ENCODE measurements at regions not wholly inside any gene's neighbourhood (a gene's known extent, or its start where the extent isn't known, plus 50 kb on each side); places are given as distances from the start of the nearest gene placed in this dataset.

GRCh38 chr5:124153588-124153987 is 592.9 kb downstream of the ZNF608 start:
- ChIA-PET POLR2A (no interaction called here), CTCF (no interaction called here)
- no CpG with 5 or more reads among the region's 1 CpG for WGBS (ENCODE audit: insufficient coverage)
- Histone ChIP-seq H3K36me3 (ENCODE audit: control insufficient read depth in 4 of 4, insufficient read depth in 4 of 4, low read length in 3 of 4) (no peaks in the 10 kb centered on the region), H3K4me1 (ENCODE audit: control extremely low read depth in 1 of 4, control insufficient read depth in 4 of 4, insufficient read depth in 4 of 4, low read length in 3 of 4) (peaks cover 5 to 20% (median 9%) of the 10 kb centered on the region in 4 experiments), H3K4me3 (ENCODE audit: control insufficient read depth in 1 of 7, extremely low read depth in 1 of 7, insufficient read depth in 4 of 7, low read depth in 2 of 7, low read length in 6 of 7) (no peak overlapping the region), H3K9me3 (ENCODE audit: control extremely low read depth in 1 of 5, control insufficient read depth in 4 of 5, insufficient read depth in 2 of 5, low read depth in 1 of 5, low read length in 4 of 5) (peaks cover 0 to 31% (median 7%) of the 10 kb centered on the region in 5 experiments), H3K27ac (ENCODE audit: insufficient read depth in 1 of 2, low read depth in 1 of 2, low read length in 2 of 2, poor library complexity in 1 of 2, severe bottlenecking in 2 of 2) (no peak overlapping the region), H3K27me3 (replicated peaks in 2 of 5; ENCODE audit: control insufficient read depth in 4 of 5, insufficient read depth in 5 of 5, low read length in 4 of 5) (no peaks in the 10 kb centered on the region)
- no peak for DNase-seq

DNA sequence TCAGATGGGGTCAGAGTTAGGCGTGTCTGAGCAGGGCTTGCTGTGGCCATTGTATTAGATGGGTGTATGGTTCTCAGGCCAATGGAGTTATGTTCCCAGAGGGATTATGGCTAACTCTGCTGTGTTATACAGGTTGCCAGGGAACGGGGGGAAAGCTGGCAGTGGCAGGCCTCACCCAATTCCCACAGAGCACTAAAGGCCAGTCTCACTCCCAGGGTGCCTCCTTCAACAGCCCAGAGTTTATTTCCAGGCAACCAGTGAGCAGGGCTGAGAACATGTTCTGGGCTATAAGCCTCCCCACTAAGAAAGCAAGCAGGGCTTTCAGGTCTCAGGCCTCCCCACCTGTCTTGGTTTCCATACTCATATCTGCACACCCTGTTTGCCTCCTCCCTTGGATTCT is 597.9 kb downstream of the ZNF608 start:
- DNase-seq: no peak
- Histone ChIP-seq H3K4me1 (ENCODE audit: control extremely low read depth in 1 of 4, control insufficient read depth in 4 of 4, insufficient read depth in 4 of 4, low read length in 3 of 4) (peaks cover 0 to 6% (median 4%) of the 10 kb centered on the region in 4 experiments), H3K9me3 (ENCODE audit: control extremely low read depth in 1 of 5, control insufficient read depth in 4 of 5, insufficient read depth in 2 of 5, low read depth in 1 of 5, low read length in 4 of 5) (peaks cover 0 to 15% (median 0%) of the 10 kb centered on the region in 5 experiments), H3K4me3 (ENCODE audit: control insufficient read depth in 1 of 7, extremely low read depth in 1 of 7, insufficient read depth in 4 of 7, low read depth in 2 of 7, low read length in 6 of 7) (no peak overlapping the region), H3K27ac (ENCODE audit: insufficient read depth in 1 of 2, low read depth in 1 of 2, low read length in 2 of 2, poor library complexity in 1 of 2, severe bottlenecking in 2 of 2) (no peak overlapping the region), H3K36me3 (ENCODE audit: control insufficient read depth in 4 of 4, insufficient read depth in 4 of 4, low read length in 3 of 4) (no peaks in the 10 kb centered on the region), H3K27me3 (replicated peaks in 2 of 5; ENCODE audit: control insufficient read depth in 4 of 5, insufficient read depth in 5 of 5, low read length in 4 of 5) (no peaks in the 10 kb centered on the region)
- POLR2A ChIA-PET: no interaction called here
- 100% methylated on average over 2 of the region's 2 CpGs for WGBS (ENCODE audit: insufficient coverage)
- CTCF ChIA-PET: interaction anchor here (1.4 kb wide), 1 partner anchor 9 kb away, joined by 4 read pairs; no protein-coding TSS in a partner anchor

GRCh38 chr5:124140060-124140459 is 606.4 kb downstream of the ZNF608 start:
- Histone ChIP-seq H3K36me3 (ENCODE audit: control insufficient read depth in 4 of 4, insufficient read depth in 4 of 4, low read length in 3 of 4) (no peaks in the 10 kb centered on the region), H3K27me3 (replicated peaks in 2 of 5; ENCODE audit: control insufficient read depth in 4 of 5, insufficient read depth in 5 of 5, low read length in 4 of 5) (no peaks in the 10 kb centered on the region), H3K27ac (ENCODE audit: insufficient read depth in 1 of 2, low read depth in 1 of 2, low read length in 2 of 2, poor library complexity in 1 of 2, severe bottlenecking in 2 of 2) (no peak overlapping the region), H3K9me3 (ENCODE audit: control extremely low read depth in 1 of 5, control insufficient read depth in 4 of 5, insufficient read depth in 2 of 5, low read depth in 1 of 5, low read length in 4 of 5) (peaks cover 0 to 11% (median 4%) of the 10 kb centered on the region in 5 experiments), H3K4me3 (ENCODE audit: control insufficient read depth in 1 of 7, extremely low read depth in 1 of 7, insufficient read depth in 4 of 7, low read depth in 2 of 7, low read length in 6 of 7) (no peak overlapping the region), H3K4me1 (ENCODE audit: control extremely low read depth in 1 of 4, control insufficient read depth in 4 of 4, insufficient read depth in 4 of 4, low read length in 3 of 4) (no peaks in the 10 kb centered on the region)
- ChIA-PET CTCF (interaction anchor here (1.4 kb wide), 1 partner anchor 8 kb away, joined by 4 read pairs; no protein-coding TSS in a partner anchor), POLR2A (no interaction called here)
- no peak for DNase-seq

- ChIA-PET POLR2A (no interaction called here), CTCF (interaction anchor here (1.4 kb wide), 1 partner anchor 9 kb away, joined by 4 read pairs; no protein-coding TSS in a partner anchor)
- H3K36me3 ChIP-seq (ENCODE audit: control insufficient read depth in 4 of 4, insufficient read depth in 4 of 4, low read length in 3 of 4): no peaks in the 10 kb centered on the region
- no peak overlapping the region for H3K4me3 ChIP-seq (ENCODE audit: control insufficient read depth in 1 of 7, extremely low read depth in 1 of 7, insufficient read depth in 4 of 7, low read depth in 2 of 7, low read length in 6 of 7)
- H3K9me3 ChIP-seq (ENCODE audit: control extremely low read depth in 1 of 5, control insufficient read depth in 4 of 5, insufficient read depth in 2 of 5, low read depth in 1 of 5, low read length in 4 of 5): peaks cover 0 to 11% (median 4%) of the 10 kb centered on the region in 5 experiments
- no peak overlapping the region for H3K27ac ChIP-seq (ENCODE audit: insufficient read depth in 1 of 2, low read depth in 1 of 2, low read length in 2 of 2, poor library complexity in 1 of 2, severe bottlenecking in 2 of 2)
- no peak for DNase-seq
- no peaks in the 10 kb centered on the region for H3K4me1 ChIP-seq (ENCODE audit: control extremely low read depth in 1 of 4, control insufficient read depth in 4 of 4, insufficient read depth in 4 of 4, low read length in 3 of 4)
- H3K27me3 ChIP-seq (replicated peaks in 2 of 5; ENCODE audit: control insufficient read depth in 4 of 5, insufficient read depth in 5 of 5, low read length in 4 of 5): no peaks in the 10 kb centered on the region
Observed at GRCh38 chr5:124139477-124139876, 607.0 kb downstream of the ZNF608 start.

- no peak overlapping the region for H3K4me3 ChIP-seq (ENCODE audit: control insufficient read depth in 1 of 7, extremely low read depth in 1 of 7, insufficient read depth in 4 of 7, low read depth in 2 of 7, low read length in 6 of 7)
- CTCF ChIA-PET: no interaction called here
- POLR2A ChIA-PET: no interaction called here
- H3K36me3 ChIP-seq (ENCODE audit: control insufficient read depth in 4 of 4, insufficient read depth in 4 of 4, low read length in 3 of 4): no peaks in the 10 kb centered on the region
- H3K9me3 ChIP-seq (ENCODE audit: control extremely low read depth in 1 of 5, control insufficient read depth in 4 of 5, insufficient read depth in 2 of 5, low read depth in 1 of 5, low read length in 4 of 5): peaks cover 0 to 6% (median 4%) of the 10 kb centered on the region in 5 experiments
- DNase-seq: no peak
- H3K27ac ChIP-seq (ENCODE audit: insufficient read depth in 1 of 2, low read depth in 1 of 2, low read length in 2 of 2, poor library complexity in 1 of 2, severe bottlenecking in 2 of 2): no peak overlapping the region
- no CpG with 5 or more reads among the region's 2 CpGs for WGBS (ENCODE audit: insufficient coverage)
- peaks cover 0 to 3% (median 0%) of the 10 kb centered on the region in 4 experiments for H3K4me1 ChIP-seq (ENCODE audit: control extremely low read depth in 1 of 4, control insufficient read depth in 4 of 4, insufficient read depth in 4 of 4, low read length in 3 of 4)
- H3K27me3 ChIP-seq (replicated peaks in 2 of 5; ENCODE audit: control insufficient read depth in 4 of 5, insufficient read depth in 5 of 5, low read length in 4 of 5): no peaks in the 10 kb centered on the region
Observed at GRCh38 chr5:124136609-124137008, 609.8 kb downstream of the ZNF608 start.

DNA sequence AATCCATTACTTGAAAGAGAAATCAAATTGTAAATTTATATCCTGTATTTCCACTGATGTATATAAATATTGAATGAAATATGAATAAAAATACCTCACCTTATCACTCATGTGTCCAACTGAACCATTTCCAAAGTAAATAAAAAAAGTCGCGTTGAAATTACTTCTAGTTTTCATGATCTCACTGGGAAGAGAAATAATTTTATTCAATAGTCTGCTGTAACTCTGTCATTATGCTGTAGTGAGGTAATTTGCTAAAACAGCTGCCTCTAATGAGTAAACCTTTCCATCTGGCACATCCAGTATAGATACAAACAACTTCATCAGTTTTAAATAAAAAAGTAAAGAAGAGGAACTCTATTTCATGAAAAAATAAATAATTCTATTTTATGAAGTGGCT is 611.5 kb downstream of the ZNF608 start:
- no peaks in the 10 kb centered on the region for H3K27me3 ChIP-seq (replicated peaks in 2 of 5; ENCODE audit: control insufficient read depth in 4 of 5, insufficient read depth in 5 of 5, low read length in 4 of 5)
- ChIA-PET CTCF (no interaction called here), POLR2A (no interaction called here)
- no peaks in the 10 kb centered on the region for H3K36me3 ChIP-seq (ENCODE audit: control insufficient read depth in 4 of 4, insufficient read depth in 4 of 4, low read length in 3 of 4)
- H3K27ac ChIP-seq (ENCODE audit: insufficient read depth in 1 of 2, low read depth in 1 of 2, low read length in 2 of 2, poor library complexity in 1 of 2, severe bottlenecking in 2 of 2): no peak overlapping the region
- H3K4me3 ChIP-seq (ENCODE audit: control insufficient read depth in 1 of 7, extremely low read depth in 1 of 7, insufficient read depth in 4 of 7, low read depth in 2 of 7, low read length in 6 of 7): no peak overlapping the region
- peaks cover 0 to 3% (median 2%) of the 10 kb centered on the region in 5 experiments for H3K9me3 ChIP-seq (ENCODE audit: control extremely low read depth in 1 of 5, control insufficient read depth in 4 of 5, insufficient read depth in 2 of 5, low read depth in 1 of 5, low read length in 4 of 5)
- DNase-seq: no peak
- H3K4me1 ChIP-seq (ENCODE audit: control extremely low read depth in 1 of 4, control insufficient read depth in 4 of 4, insufficient read depth in 4 of 4, low read length in 3 of 4): peaks cover 0 to 3% (median 0%) of the 10 kb centered on the region in 4 experiments
- WGBS (ENCODE audit: insufficient coverage): no CpG with 5 or more reads among the region's 2 CpGs

DNA sequence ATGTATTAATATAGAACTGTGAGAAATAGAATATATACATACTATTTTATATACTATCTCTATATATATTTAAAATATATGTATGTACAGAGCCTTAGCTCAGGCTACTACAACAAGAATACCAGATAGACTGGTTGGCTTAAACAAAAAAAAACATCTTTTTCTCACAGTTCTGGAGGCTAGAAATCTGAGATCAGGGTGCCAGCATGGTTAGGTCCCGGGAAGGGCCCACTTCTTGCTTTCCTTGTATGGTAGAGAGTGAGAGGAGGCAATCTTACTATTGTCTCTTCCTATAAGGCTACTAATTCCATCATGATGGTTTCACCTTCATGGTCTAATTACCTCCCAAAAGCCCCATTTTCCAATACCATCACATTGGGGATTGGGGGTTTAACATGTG is 613.0 kb downstream of the ZNF608 start:
- POLR2A ChIA-PET: no interaction called here
- Histone ChIP-seq H3K27ac (ENCODE audit: insufficient read depth in 1 of 2, low read depth in 1 of 2, low read length in 2 of 2, poor library complexity in 1 of 2, severe bottlenecking in 2 of 2) (no peak overlapping the region), H3K36me3 (ENCODE audit: control insufficient read depth in 4 of 4, insufficient read depth in 4 of 4, low read length in 3 of 4) (no peaks in the 10 kb centered on the region), H3K27me3 (replicated peaks in 2 of 5; ENCODE audit: control insufficient read depth in 4 of 5, insufficient read depth in 5 of 5, low read length in 4 of 5) (no peaks in the 10 kb centered on the region), H3K9me3 (ENCODE audit: control extremely low read depth in 1 of 5, control insufficient read depth in 4 of 5, insufficient read depth in 2 of 5, low read depth in 1 of 5, low read length in 4 of 5) (peaks cover 0 to 3% (median 2%) of the 10 kb centered on the region in 5 experiments), H3K4me3 (ENCODE audit: control insufficient read depth in 1 of 7, extremely low read depth in 1 of 7, insufficient read depth in 4 of 7, low read depth in 2 of 7, low read length in 6 of 7) (no peak overlapping the region), H3K4me1 (ENCODE audit: control extremely low read depth in 1 of 4, control insufficient read depth in 4 of 4, insufficient read depth in 4 of 4, low read length in 3 of 4) (peaks cover 0 to 3% (median 0%) of the 10 kb centered on the region in 4 experiments)
- DNase-seq: no peak
- no CpG with 5 or more reads among the region's 1 CpG for WGBS (ENCODE audit: insufficient coverage)
- CTCF ChIA-PET: no interaction called here

All from common myeloid progenitor, CD34-positive (primary cell).